ENCODE measurements at regions not wholly inside any gene's neighbourhood (a gene's known extent, or its start where the extent isn't known, plus 50 kb on each side); places are given as distances from the start of the nearest gene placed in this dataset.

DNA sequence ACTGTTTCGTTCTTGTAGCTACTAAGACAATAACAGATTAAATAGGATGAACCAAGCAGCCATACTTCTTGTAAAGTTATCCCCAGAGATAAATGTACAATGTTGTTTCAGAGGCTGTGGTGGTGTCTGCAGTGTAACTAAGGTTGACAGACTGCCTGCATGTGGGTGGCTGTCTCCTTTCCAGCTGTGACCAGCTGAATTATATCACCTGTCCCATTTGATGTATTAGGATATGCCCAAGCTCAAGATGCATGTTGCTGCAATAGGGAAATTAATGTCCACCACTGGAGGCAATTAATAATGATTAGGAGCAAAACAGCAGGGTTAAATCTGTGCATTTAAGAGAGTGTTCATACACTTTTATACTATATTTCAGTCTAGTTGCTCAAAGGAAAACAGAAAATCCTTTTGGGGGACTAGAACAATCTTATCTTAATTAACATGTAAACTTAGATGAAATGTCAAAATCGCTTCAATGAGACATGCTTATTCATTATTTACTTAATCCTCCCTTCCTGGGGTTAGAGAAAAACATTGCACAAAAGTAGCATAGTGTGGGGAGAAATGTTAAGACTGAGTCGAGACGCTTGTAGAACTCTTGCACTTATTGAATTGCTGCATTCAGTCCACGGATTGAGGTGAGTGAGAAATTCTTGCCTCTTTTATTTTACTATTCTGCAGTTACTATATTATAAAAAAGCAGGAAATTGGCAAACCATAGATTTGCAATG, 269.0 kb downstream of the SNX10 start:
- FAIRE-seq = no peak

DNA sequence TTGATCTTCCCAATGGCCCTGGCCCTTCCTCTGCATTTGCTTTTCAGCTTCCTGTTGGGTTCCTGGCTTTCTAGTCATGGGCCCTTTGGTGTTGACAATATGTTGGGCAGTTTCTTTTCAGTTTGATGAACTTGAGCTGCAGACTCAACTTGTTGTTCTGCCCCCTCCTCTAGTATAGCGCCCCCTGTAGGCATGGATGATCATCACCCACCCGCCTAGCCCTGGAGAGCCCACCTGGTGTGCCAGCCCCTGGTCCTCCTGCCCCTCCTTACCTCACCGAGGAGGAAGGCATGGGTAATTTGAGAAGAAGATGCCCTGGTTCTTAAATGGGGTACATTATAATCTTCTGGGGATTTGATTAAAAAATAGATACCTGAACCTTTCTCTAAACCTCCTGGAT, 271.2 kb downstream of the SNX10 start:
- FAIRE-seq = no peak

DNA sequence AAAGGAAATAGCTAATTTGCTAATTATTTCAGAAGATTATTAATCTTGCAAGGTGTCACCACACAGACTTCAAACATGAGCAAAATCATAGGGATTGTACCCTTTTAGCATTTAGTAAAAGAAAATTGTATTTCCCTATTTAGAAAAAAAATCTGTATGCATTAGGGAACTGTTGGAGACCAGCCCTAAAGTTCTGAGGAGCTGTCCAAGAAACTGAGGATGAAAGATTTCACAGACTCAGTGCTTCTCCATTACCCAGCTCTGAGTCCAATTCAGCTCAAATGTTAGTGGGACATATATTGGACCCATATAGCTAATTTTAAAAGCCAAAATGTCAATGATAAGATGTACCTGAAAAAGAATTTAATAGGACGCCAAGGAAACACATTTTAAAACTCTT, 271.7 kb downstream of the SNX10 start:
- FAIRE-seq = no peak

DNA sequence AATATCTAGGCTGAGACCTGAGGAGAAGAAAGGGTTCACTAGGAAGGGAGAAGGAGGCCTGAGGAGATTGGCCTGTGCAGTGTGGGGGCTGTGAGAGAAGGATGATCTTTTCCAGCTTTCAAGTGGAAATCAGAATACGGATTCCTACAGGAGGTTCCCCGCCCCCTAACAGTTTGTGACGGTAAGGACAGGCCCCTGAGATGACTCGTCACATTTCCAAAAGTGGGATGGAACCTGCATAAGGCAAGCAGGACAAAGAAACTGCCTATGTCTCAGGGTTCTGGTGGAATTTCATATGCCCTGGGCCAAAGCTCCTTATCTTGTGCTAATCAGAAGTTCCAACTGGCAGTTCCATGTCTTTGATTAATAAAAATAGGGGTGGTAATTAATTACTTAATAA, 275.6 kb downstream of the SNX10 start:
- no peak for FAIRE-seq

DNA sequence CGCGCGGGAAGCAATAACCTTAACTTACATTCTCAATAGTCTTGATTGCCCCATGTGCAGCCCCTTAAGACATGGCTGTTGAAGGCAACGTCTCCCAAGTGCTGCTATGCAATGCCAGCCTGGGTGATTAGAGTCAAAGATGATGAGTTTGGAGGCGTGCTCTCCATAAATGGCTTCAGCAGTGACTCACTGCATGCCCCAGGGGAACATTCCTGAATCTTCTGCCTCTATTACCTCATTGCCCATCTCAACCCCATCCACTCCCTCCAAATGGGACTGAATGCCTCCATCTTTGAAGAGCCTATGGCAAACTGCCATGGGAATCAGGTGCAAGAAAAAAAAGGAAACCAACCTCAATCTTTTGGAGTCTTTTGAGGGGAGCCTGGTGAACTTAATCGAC, 282.8 kb downstream of the SNX10 start:
- no peak for FAIRE-seq

DNA sequence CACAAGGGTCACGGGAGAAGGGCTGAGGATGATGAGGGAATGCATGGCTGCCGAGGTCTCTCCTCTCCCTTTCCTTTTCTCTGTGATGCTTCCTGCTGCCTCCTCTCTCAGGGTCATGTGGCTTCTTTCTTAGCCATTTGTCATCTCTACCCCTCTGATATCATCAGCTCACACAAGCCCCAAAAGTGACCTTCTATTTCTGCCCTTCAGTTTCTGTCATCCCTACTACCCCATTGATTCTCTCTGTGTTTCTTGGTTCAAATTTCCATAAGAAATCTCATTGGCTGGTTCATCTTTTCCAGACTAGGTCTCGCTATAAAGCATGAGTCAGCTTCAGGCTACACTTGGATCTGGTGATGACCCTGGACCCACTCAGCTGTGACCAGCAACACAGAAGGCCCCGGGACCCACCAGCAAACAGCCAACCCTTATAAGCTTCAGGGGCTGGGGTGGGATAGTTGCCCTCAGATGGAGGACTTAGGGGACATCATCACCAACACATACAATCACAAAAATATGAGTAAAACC, 284.3 kb downstream of the SKAP2 start:
- no peak for FAIRE-seq

DNA sequence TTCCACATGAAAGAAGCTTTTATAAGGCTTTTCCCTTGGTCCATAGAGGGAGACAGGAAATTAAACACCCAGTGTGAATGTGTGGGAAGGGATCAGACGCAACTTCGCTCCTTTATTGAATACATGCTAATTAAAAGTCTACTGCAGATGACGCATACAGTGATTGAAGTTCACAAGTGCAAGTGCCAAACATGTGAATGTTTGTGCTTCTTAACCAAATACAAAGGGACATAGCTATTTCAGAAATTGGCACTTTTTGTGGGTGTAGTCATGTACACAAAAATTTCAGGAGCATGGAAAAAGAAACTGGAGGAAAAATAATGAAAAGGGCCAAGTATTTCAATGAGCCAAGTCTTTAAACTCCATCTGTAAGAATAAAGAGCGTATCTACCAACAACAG, 283.7 kb downstream of the SKAP2 start:
- FAIRE-seq = no peak

DNA sequence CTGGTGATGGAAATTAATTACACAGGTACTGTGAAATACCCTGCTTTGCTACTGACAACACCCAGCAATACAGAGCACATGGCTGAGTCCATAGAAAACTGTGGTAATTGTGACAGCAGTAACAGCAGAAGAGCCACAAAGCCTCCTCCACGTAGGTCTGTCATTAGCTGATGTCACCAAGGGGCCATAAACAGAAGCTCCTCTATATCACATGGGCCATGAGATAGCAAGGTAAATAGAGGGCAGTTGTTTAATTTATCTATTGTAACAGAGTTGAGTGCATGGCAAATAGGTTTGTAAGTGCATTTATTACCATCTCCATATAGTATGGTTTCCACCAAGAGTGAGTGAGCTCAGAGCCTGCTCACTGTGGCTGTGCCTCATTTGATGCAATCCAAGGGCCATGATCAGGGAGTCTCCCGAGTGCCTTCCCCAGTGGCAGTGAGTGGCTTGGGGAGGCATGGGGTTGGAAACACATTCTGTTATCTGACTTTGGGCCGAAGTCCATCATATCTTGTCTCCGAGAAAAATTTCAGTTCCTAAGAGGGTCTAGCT, 281.2 kb downstream of the SKAP2 start:
- no peak for FAIRE-seq

DNA sequence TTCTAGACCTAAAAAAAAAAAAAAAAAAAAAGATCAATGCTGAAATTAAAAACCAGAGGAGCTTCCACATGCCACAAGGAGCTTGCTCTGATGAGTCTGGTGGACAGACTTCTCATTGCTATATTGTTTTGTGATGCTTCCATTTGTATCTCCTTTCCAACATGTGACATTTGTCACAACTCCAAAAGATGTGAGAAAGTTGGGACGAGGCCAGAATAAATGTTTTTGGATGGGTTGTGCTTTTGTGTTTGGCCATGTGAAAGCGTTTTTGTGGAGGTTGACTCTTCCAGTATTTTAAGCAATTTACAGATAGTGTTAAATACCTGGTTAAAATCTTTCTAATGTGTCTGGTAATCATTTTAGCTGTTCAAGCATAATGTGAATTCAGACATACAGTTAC, 280.1 kb downstream of the SKAP2 start:
- no peak for FAIRE-seq

DNA sequence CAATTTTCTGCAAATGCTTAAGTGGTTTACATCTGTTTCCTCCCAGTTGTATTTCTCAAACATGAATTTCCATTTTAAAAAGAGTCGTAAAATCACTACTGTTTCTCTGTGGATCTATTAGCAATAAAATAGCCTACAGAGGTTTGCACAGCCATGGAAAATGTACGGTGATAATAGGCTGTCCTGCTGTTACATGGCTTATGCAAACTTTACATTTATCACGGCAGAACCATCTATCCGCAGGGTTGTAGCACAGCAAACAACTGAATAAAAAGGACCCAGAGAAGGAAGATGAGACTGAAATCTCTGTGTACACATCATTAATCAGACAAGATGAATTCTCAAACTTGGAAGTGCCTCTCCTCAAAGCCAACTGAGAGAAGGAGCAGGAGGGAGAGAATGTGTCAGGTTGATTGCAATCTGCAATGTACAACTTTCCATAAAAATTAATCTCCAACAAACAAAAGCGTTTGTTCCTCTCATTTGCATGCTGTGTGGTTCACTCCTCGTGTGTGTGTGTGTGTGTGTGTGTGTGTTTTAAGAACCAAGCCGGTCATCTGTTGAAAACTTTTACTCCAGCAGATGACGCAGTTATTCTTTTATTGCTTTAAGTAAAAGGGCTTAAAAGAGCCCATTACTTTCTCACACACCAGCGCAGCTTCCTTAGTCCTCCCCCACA, 279.3 kb downstream of the SKAP2 start:
- no peak for FAIRE-seq

DNA sequence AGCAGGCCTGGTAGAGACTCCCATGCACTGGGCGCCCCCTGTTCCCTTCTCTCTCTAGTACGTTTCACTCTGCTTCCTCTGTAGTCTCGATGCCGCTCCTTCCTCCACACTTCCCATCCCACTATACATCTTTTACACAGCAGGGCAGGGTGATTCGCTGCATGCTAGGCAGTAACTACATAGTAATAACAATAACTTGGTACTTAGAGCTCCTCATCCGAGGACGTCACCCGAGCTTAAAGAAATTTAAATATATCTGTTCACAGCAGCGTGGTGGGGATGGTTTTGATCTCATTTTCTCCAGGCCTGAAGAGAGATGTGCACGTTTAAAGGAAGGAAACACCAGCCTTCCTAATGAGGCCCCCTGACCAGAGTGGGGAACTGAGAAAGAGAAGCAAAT, 276.9 kb downstream of the SKAP2 start:
- FAIRE-seq = no peak

DNA sequence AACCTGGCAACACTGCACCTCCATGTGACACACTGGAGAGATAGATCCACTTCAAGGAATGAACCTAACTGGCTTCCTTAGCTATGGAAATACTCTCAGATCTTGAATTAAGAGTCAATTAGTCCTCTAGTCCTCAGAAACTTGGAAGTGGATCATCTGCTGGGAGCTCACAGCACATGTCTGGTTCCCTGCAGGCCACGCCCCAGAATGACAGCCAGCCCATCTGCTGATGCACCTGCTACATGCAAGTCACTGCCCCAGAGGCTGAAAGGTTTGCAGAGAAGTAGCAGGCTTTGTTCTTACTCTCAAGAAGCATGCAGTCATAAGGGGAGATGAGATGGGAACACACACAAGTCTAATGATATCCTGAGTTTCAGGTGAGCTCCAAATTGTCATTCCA, 275.9 kb downstream of the SKAP2 start:
- FAIRE-seq = no peak

DNA sequence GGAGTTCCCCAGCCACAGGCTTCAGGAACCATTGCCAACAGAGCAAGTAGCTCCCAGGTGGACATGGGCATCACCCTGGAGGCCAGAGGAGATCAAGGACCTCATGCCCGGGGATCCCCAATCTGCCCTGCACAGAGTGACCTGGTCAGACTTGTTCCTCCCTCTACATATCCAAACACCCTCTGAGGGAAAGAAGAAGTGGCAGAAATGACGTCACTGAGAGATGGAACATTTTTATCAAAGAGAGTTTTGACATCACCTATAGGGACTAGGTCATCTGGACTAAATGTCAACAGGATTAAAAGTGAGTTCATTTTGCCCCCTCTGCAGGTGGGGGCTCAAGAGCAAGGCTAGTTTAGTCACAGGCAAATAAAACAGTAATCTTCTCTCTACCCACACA, 273.7 kb downstream of the SKAP2 start:
- no peak for FAIRE-seq

DNA sequence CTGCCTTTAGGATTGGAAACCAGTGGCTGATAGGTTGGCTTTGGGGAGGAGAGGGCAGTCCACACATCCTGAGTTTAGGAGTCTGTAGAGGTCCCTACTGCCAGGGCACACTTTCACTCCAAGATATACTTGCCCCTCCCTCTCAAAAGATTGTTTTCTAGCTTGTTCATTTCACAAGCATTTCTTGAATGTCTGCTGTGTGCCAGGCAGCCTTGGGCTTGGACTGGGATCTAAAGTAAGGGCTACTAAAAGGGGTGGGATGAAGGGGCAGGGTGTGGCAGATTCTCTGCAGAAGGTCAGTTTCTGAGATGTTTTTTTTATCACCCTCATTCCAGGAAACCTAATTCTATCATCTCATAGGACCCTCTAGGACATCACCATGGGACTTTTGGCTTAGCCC, 272.4 kb downstream of the SKAP2 start:
- FAIRE-seq = no peak

DNA sequence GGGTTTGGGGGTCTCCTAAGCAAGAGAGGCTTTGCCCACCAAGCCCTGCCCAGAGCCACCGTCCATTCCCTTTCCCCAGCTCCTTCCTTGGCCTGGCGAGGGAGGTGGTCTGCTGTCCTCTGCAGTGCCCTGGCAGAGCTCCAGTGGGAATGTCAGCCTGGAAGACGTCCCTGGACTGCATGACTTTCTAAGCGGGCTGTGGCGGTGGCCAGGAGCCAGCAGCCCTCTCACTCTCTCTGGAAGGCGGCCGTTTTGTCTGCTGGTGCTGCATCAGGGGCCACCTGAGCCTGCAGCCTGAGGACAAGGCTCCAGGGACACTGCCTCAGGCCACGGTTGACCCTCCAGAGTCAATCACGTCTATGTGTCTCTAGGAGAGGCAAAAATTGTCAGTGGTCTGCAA, 271.0 kb downstream of the SKAP2 start:
- no peak for FAIRE-seq

DNA sequence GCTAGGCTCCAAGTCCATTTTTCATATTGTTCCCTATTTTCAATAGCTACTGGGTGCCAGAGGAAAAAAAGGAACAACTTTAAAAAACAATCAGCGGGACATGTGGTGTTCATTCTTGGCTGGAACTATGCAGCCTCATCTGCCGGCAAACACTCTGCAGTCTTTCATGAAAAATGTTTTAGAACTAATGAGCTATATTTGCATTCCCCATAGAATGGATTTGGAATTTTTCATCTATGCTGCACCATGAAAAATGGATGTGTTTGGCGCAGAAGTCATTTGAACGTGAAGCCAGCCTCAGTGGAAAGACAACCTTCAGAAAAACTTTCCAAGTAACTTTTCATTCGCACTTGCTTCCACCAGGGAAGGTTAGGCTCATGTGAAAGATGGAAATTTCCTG, 270.5 kb downstream of the SKAP2 start:
- FAIRE-seq = no peak

DNA sequence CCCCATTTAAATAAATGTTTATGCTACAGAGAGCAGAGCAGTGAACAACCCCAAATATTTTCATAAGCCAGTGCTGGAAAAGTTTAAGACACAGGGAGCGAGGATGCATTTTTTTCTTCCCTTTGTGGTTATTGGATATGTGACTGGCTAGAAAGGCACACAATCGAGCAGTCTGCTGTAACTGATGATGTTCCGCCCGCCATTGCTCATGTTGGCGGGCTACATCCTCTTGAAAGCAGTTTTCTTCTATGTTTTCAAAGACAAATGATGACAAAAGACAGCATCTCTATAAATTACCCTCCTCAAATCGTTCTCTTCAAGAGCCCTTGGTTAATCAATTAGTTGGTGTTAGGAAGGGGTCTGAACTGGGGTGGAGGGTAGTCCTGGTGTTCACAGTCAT, 269.8 kb downstream of the SKAP2 start:
- FAIRE-seq = no peak

DNA sequence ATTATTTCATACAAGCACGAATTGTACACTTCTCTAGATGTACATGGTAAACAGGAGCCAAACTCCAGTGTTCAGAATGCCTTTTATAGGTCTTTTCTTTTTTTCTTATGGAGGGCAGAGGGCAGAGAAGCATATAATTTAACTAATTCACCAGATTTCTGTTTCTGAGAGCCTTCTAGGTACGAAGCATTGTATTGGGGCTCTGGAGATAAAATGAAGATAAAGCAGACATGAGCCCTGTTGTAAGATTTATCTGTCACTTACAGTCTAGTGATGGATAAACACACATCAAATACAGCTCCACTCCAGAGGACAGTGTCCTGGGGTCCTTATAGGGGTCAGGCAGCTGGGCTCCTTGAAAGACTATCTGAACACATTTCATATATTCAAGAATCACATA, 265.5 kb downstream of the SKAP2 start:
- FAIRE-seq = no peak

DNA sequence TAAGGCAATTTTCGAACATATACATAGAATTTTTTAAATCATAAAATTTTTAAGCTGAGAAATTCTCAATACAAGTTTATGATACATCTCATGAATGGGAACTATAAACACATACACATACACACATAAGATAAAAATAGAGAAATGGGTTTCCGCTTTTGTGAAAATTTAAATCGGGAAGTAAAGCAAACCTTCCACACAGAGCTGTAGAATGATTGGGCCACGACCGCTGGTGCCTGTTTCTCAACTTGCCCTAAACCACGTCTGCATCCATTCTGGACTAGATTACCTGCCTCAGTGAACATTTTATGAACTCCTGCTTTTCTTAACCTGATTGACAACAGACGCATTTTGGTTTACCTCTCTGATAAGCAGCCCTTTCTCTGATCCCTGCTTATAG, 264.4 kb downstream of the SKAP2 start:
- FAIRE-seq = no peak

DNA sequence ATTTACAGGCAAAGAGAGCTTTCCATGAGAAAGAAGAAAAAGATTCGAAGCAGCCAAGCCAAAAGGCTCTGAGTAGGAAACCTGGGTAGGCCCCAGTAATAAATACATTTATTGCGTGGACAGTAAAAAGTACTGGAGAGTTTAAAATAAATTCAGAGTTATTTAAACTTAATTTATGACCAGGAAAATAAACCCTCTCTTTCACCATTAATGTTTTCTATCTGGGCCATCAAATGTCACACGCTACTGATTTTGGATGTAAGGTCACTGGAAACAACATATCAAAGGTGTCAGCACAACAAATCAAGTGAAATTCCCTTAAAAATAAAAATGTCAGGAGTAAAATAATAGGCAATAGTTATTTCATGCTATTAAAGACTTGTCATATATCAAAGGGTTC, 264.0 kb downstream of the SKAP2 start:
- FAIRE-seq = no peak

DNA sequence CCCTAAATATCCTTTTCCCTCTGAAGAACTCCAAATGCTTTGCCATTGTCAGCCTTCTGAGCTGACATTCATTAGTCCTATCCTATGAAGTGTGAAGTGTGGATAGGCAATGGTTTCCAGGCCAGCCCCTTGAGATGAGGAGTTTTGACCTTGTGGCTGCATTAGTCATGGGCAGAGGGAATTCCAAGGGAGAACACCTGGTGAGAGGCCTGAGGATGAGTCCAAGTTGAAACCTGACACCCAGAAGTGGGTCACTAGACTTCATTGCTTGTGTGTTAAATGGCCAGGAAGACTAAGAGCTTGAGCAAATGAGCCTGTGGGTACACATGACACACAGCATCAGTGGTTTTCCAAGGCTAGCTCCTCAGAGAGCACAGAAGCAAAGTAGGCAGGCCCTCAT, 260.8 kb downstream of the SKAP2 start:
- FAIRE-seq = no peak

DNA sequence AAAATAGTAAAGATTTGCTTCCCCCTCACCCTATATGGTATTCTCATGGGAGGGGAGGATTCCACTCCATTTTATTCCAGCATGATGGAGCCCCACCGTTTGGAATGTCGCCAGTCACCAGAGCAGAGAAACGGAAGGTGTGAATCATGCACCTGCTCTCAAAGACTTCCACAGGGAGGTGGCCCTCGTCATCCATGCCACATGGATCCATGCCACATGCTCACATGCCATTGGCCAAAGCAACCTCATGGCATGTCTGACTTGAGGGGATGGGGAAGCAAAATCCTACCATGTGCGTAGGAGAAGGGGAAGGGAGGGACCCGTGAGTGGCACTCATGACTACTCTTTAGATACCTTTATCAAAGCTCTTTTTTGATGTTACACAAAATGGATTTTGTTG, 256.0 kb downstream of the SKAP2 start:
- FAIRE-seq = no peak

DNA sequence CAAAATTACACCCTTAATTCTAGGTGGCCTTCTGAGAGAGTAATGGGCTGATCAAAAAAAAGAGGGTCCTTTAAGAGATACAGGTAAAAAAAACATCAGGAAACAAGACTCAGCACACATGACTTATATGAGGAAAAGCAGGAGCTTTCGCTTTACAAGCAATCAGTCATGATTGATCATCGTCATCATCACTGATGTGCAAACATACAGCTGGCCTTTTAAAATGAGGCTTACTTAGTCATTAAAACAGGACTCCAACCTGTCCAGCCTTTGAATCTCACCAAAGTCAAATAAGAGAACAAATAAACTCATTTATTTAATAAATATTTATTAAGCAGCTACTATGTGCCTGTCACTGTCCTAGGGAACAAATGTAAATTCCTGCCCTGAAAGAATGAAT, 255.3 kb downstream of the SKAP2 start:
- FAIRE-seq = no peak

DNA sequence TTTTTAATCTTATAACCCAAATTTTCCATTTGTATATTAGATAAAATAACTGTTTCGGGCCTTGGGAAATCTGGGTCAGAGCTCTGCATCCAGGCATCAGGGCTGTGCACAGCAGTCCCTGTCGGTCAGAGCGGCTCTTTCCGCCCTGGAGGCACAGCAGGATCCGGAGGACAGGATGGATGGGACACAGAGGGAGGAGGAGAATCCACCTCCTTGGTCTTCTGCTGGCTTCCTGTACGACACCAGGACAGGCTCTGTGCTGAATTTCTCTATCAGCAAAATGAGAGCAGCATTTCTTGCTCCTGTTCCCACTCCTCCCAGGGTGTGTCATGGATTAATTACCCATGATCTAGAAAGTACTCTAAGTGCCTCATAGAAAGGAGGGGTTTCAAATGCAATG, 254.9 kb downstream of the SKAP2 start:
- FAIRE-seq = no peak

Measured in endometrium (tissue), 2 donors.